ENCODE measurements at regions not wholly inside any gene's neighbourhood (a gene's known extent, or its start where the extent isn't known, plus 50 kb on each side); places are given as distances from the start of the nearest gene placed in this dataset.

GRCh38 chr3:13167829-13168228 lies 94.6 kb upstream of the IQSEC1 start:
- Histone ChIP-seq H3K27ac (ENCODE audit: low read depth, low read length) (no peak overlapping the region), H3K9me3 (ENCODE audit: control insufficient read depth, insufficient read depth, low read length) (no peaks in the 10 kb centered on the region), H3K36me3 (ENCODE audit: control insufficient read depth, insufficient read depth, low read length) (no peaks in the 10 kb centered on the region), H3K27me3 (ENCODE audit: control insufficient read depth, insufficient read depth, low read length) (no peaks in the 10 kb centered on the region), H3K4me3 (ENCODE audit: low read depth, low read length) (no peak overlapping the region), H3K4me1 (ENCODE audit: control insufficient read depth, insufficient read depth, low read length) (peaks cover 15% of the 10 kb centered on the region)
- 100% methylated on average over 1 of the region's 2 CpGs for WGBS (ENCODE audit: insufficient coverage)
- no peak for DNase-seq (ENCODE audit: low read depth in 4 of 6, low spot score in 6 of 6)

GRCh38 chr3:13167064-13167743 lies 94.0 kb upstream of the IQSEC1 start:
- Histone ChIP-seq H3K4me1 (ENCODE audit: control insufficient read depth, insufficient read depth, low read length) (peaks cover 15% of the 10 kb centered on the region), H3K27ac (ENCODE audit: low read depth, low read length) (no peak overlapping the region), H3K4me3 (ENCODE audit: low read depth, low read length) (no peak overlapping the region), H3K9me3 (ENCODE audit: control insufficient read depth, insufficient read depth, low read length) (no peaks in the 10 kb centered on the region), H3K36me3 (ENCODE audit: control insufficient read depth, insufficient read depth, low read length) (no peaks in the 10 kb centered on the region), H3K27me3 (ENCODE audit: control insufficient read depth, insufficient read depth, low read length) (no peaks in the 10 kb centered on the region)
- no peak for DNase-seq (ENCODE audit: low read depth in 4 of 6, low spot score in 6 of 6)
- 86% methylated on average over 10 of the region's 11 CpGs for WGBS (ENCODE audit: insufficient coverage)

- WGBS (ENCODE audit: insufficient coverage): 90% methylated on average over 8 of the region's 13 CpGs
- H3K27ac ChIP-seq (ENCODE audit: low read depth, low read length): no peak overlapping the region
- no peaks in the 10 kb centered on the region for H3K27me3 ChIP-seq (ENCODE audit: control insufficient read depth, insufficient read depth, low read length)
- H3K9me3 ChIP-seq (ENCODE audit: control insufficient read depth, insufficient read depth, low read length): no peaks in the 10 kb centered on the region
- H3K4me3 ChIP-seq (ENCODE audit: low read depth, low read length): no peak overlapping the region
- no peaks in the 10 kb centered on the region for H3K36me3 ChIP-seq (ENCODE audit: control insufficient read depth, insufficient read depth, low read length)
- DNase-seq (ENCODE audit: low read depth in 4 of 6, low spot score in 6 of 6): no peak
- H3K4me1 ChIP-seq (ENCODE audit: control insufficient read depth, insufficient read depth, low read length): peaks cover 23% of the 10 kb centered on the region
These were observed 93.2 kb upstream of the IQSEC1 start for GRCh38 chr3:13166243-13167063.

GRCh38 chr3:13165576-13165975 lies 92.3 kb upstream of the IQSEC1 start:
- Histone ChIP-seq H3K9me3 (ENCODE audit: control insufficient read depth, insufficient read depth, low read length) (no peaks in the 10 kb centered on the region), H3K27ac (ENCODE audit: low read depth, low read length) (no peak overlapping the region), H3K4me1 (ENCODE audit: control insufficient read depth, insufficient read depth, low read length) (peaks cover 32% of the 10 kb centered on the region), H3K27me3 (ENCODE audit: control insufficient read depth, insufficient read depth, low read length) (no peaks in the 10 kb centered on the region), H3K4me3 (ENCODE audit: low read depth, low read length) (no peak overlapping the region), H3K36me3 (ENCODE audit: control insufficient read depth, insufficient read depth, low read length) (no peaks in the 10 kb centered on the region)
- WGBS (ENCODE audit: insufficient coverage): 77% methylated on average over 9 of the region's 9 CpGs
- no peak for DNase-seq (ENCODE audit: low read depth in 4 of 6, low spot score in 6 of 6)

GRCh38 chr3:13164893-13165492 lies 91.8 kb upstream of the IQSEC1 start:
- H3K36me3 ChIP-seq (ENCODE audit: control insufficient read depth, insufficient read depth, low read length): no peaks in the 10 kb centered on the region
- DNase-seq (ENCODE audit: low read depth in 4 of 6, low spot score in 6 of 6): no peak
- H3K27me3 ChIP-seq (ENCODE audit: control insufficient read depth, insufficient read depth, low read length): no peaks in the 10 kb centered on the region
- H3K27ac ChIP-seq (ENCODE audit: low read depth, low read length): no peak overlapping the region
- H3K4me3 ChIP-seq (ENCODE audit: low read depth, low read length): no peak overlapping the region
- WGBS (ENCODE audit: insufficient coverage): 74% methylated on average over 8 of the region's 9 CpGs
- peaks cover 32% of the 10 kb centered on the region for H3K4me1 ChIP-seq (ENCODE audit: control insufficient read depth, insufficient read depth, low read length)
- H3K9me3 ChIP-seq (ENCODE audit: control insufficient read depth, insufficient read depth, low read length): no peaks in the 10 kb centered on the region

GRCh38 chr3:13163848-13164382 lies 90.7 kb upstream of the IQSEC1 start:
- H3K27ac ChIP-seq (ENCODE audit: low read depth, low read length): no peak overlapping the region
- no peaks in the 10 kb centered on the region for H3K36me3 ChIP-seq (ENCODE audit: control insufficient read depth, insufficient read depth, low read length)
- no peak overlapping the region for H3K4me3 ChIP-seq (ENCODE audit: low read depth, low read length)
- no peak for DNase-seq (ENCODE audit: low read depth in 4 of 6, low spot score in 6 of 6)
- no peaks in the 10 kb centered on the region for H3K9me3 ChIP-seq (ENCODE audit: control insufficient read depth, insufficient read depth, low read length)
- peaks cover 32% of the 10 kb centered on the region for H3K4me1 ChIP-seq (ENCODE audit: control insufficient read depth, insufficient read depth, low read length)
- WGBS (ENCODE audit: insufficient coverage): 96% methylated on average over 15 of the region's 16 CpGs
- H3K27me3 ChIP-seq (ENCODE audit: control insufficient read depth, insufficient read depth, low read length): no peaks in the 10 kb centered on the region

GRCh38 chr3:13162549-13163320 lies 89.5 kb upstream of the IQSEC1 start:
- H3K27me3 ChIP-seq (ENCODE audit: control insufficient read depth, insufficient read depth, low read length): no peaks in the 10 kb centered on the region
- no peak overlapping the region for H3K27ac ChIP-seq (ENCODE audit: low read depth, low read length)
- peaks cover 32% of the 10 kb centered on the region for H3K4me1 ChIP-seq (ENCODE audit: control insufficient read depth, insufficient read depth, low read length)
- H3K4me3 ChIP-seq (ENCODE audit: low read depth, low read length): no peak overlapping the region
- WGBS (ENCODE audit: insufficient coverage): 69% methylated on average over 9 of the region's 9 CpGs
- H3K36me3 ChIP-seq (ENCODE audit: control insufficient read depth, insufficient read depth, low read length): no peaks in the 10 kb centered on the region
- H3K9me3 ChIP-seq (ENCODE audit: control insufficient read depth, insufficient read depth, low read length): no peaks in the 10 kb centered on the region
- no peak for DNase-seq (ENCODE audit: low read depth in 4 of 6, low spot score in 6 of 6)

- Histone ChIP-seq H3K27ac (ENCODE audit: low read depth, low read length) (no peak overlapping the region), H3K4me3 (ENCODE audit: low read depth, low read length) (no peak overlapping the region), H3K9me3 (ENCODE audit: control insufficient read depth, insufficient read depth, low read length) (no peaks in the 10 kb centered on the region), H3K36me3 (ENCODE audit: control insufficient read depth, insufficient read depth, low read length) (no peaks in the 10 kb centered on the region), H3K27me3 (ENCODE audit: control insufficient read depth, insufficient read depth, low read length) (no peaks in the 10 kb centered on the region), H3K4me1 (ENCODE audit: control insufficient read depth, insufficient read depth, low read length) (peaks cover 32% of the 10 kb centered on the region)
- no peak for DNase-seq (ENCODE audit: low read depth in 4 of 6, low spot score in 6 of 6)
- WGBS (ENCODE audit: insufficient coverage): 75% methylated on average over 16 of the region's 18 CpGs
These were observed 88.7 kb upstream of the IQSEC1 start for GRCh38 chr3:13161771-13162535.

Measured in spinal cord (tissue), 9 donors.